ENCODE measurements at regions not wholly inside any gene's neighbourhood (a gene's known extent, or its start where the extent isn't known, plus 50 kb on each side); places are given as distances from the start of the nearest gene placed in this dataset.

DNA sequence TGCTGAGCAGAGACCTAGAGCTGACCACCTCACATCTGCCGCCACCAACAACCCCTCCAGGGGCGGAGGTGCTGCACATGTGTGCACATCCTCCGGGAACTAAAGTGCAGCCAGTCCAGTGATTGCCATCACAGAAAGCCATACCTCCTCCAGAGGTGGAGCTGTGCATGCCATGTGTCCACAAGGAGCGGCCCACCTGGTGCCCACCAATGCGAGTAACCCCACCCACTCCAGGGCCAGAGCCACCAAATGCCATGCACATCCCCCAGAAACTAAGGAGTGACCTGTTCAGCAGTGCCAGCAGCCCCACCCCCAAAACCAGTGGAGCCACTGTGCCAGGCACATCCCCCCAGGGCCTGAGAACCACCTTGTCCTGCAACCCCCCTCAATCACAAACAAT, 557.9 kb downstream of the UQCRFS1 start (continued):
- TF ChIP-seq, protein P1, sequence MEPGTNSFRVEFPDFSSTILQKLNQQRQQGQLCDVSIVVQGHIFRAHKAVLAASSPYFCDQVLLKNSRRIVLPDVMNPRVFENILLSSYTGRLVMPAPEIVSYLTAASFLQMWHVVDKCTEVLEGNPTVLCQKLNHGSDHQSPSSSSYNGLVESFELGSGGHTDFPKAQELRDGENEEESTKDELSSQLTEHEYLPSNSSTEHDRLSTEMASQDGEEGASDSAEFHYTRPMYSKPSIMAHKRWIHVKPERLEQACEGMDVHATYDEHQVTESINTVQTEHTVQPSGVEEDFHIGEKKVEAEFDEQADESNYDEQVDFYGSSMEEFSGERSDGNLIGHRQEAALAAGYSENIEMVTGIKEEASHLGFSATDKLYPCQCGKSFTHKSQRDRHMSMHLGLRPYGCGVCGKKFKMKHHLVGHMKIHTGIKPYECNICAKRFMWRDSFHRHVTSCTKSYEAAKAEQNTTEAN (CRISPR knock-in tag; IDR thresholded peaks at IDR 0.05), result no peak
- TF ChIP-seq CBFB (CRISPR knock-in tag; IDR thresholded peaks at IDR 0.05; ENCODE audit: low read depth), result no peak
- TF ChIP-seq GTF2I (CRISPR knock-in tag; conservative IDR thresholded peaks at IDR 0.05), result no peak
- TF ChIP-seq SOX15 (CRISPR knock-in tag; IDR thresholded peaks at IDR 0.05), result no peak
- TF ChIP-seq TCF7 (CRISPR knock-in tag; IDR thresholded peaks at IDR 0.05; ENCODE audit: low read depth), result no peak
- TF ChIP-seq, protein P2, sequence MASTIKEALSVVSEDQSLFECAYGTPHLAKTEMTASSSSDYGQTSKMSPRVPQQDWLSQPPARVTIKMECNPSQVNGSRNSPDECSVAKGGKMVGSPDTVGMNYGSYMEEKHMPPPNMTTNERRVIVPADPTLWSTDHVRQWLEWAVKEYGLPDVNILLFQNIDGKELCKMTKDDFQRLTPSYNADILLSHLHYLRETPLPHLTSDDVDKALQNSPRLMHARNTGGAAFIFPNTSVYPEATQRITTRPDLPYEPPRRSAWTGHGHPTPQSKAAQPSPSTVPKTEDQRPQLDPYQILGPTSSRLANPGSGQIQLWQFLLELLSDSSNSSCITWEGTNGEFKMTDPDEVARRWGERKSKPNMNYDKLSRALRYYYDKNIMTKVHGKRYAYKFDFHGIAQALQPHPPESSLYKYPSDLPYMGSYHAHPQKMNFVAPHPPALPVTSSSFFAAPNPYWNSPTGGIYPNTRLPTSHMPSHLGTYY (CRISPR knock-in tag; IDR thresholded peaks at IDR 0.05), result no peak
- no peak for TF ChIP-seq FOXK1 (CRISPR knock-in tag; IDR thresholded peaks at IDR 0.05)
- TF ChIP-seq, protein P3, sequence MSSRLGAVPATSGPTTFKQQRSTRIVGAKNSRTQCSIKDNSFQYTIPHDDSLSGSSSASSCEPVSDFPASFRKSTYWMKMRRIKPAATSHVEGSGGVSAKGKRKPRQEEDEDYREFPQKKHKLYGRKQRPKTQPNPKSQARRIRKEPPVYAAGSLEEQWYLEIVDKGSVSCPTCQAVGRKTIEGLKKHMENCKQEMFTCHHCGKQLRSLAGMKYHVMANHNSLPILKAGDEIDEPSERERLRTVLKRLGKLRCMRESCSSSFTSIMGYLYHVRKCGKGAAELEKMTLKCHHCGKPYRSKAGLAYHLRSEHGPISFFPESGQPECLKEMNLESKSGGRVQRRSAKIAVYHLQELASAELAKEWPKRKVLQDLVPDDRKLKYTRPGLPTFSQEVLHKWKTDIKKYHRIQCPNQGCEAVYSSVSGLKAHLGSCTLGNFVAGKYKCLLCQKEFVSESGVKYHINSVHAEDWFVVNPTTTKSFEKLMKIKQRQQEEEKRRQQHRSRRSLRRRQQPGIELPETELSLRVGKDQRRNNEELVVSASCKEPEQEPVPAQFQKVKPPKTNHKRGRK (CRISPR knock-in tag; IDR thresholded peaks at IDR 0.05; ENCODE audit: borderline replicate concordance), result no peak
- TF ChIP-seq, protein P4, sequence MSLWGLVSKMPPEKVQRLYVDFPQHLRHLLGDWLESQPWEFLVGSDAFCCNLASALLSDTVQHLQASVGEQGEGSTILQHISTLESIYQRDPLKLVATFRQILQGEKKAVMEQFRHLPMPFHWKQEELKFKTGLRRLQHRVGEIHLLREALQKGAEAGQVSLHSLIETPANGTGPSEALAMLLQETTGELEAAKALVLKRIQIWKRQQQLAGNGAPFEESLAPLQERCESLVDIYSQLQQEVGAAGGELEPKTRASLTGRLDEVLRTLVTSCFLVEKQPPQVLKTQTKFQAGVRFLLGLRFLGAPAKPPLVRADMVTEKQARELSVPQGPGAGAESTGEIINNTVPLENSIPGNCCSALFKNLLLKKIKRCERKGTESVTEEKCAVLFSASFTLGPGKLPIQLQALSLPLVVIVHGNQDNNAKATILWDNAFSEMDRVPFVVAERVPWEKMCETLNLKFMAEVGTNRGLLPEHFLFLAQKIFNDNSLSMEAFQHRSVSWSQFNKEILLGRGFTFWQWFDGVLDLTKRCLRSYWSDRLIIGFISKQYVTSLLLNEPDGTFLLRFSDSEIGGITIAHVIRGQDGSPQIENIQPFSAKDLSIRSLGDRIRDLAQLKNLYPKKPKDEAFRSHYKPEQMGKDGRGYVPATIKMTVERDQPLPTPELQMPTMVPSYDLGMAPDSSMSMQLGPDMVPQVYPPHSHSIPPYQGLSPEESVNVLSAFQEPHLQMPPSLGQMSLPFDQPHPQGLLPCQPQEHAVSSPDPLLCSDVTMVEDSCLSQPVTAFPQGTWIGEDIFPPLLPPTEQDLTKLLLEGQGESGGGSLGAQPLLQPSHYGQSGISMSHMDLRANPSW (CRISPR knock-in tag; conservative IDR thresholded peaks at IDR 0.05; ENCODE audit: low read depth), result no peak
- TF ChIP-seq ZNF317 (CRISPR knock-in tag; IDR thresholded peaks at IDR 0.05; ENCODE audit: borderline replicate concordance, low read depth), result no peak
- TF ChIP-seq, protein P5, sequence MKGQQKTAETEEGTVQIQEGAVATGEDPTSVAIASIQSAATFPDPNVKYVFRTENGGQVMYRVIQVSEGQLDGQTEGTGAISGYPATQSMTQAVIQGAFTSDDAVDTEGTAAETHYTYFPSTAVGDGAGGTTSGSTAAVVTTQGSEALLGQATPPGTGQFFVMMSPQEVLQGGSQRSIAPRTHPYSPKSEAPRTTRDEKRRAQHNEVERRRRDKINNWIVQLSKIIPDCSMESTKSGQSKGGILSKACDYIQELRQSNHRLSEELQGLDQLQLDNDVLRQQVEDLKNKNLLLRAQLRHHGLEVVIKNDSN (CRISPR knock-in tag; IDR thresholded peaks at IDR 0.05), result no peak
- no peak for TF ChIP-seq ETV6 (CRISPR knock-in tag; IDR thresholded peaks at IDR 0.05)
- TF ChIP-seq SMAD4 (CRISPR knock-in tag; IDR thresholded peaks at IDR 0.05), result no peak

DNA sequence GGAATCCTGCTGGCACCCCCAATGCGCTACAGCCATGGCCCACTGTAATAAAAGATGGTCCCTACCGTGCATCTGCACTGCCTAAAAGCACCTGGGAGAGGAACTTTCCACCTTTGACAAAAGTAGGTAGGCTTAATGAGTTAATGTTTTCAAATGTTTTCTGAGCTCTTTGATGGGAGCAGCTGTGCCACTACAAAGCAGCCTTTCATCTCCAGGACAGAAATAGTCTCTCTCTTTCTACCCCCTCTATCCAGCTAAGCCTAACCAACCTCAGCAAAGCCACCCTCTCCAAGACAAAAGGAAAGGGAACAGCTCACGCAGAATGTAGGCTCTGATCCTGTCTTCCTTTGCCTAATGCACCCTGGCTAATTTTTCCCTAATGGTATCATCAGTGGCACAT, 560.2 kb downstream of the UQCRFS1 start:
- Mint-ChIP-seq H3K27me3 (ENCODE audit: low read depth) (no peaks in the 10 kb centered on the region), H3K9me3 (0 out of 2 replicates have a peak, but pooled peaks cover 7% of the 10 kb centered on the region), H3K4me1 (peaks cover 32% of the 10 kb centered on the region), H3K27ac (peak overlapping the region; percentile 69; the same call in 1 of the 2 replicates), H3K36me3 (peaks cover 9% of the 10 kb centered on the region; the same call in 1 of the 2 replicates), H3K4me3 (no peak overlapping the region)
- ChIA-PET CTCF (interaction anchor here (1.3 to 2.0 kb wide), 2 partner anchors 19 to 611 kb away, joined by 3 to 12 read pairs; no protein-coding TSS in a partner anchor), POLR2A (no interaction called here)
- ATAC-seq (no peak), DNase-seq (ENCODE audit: low spot score) (no peak)
- no peak for TF ChIP-seq CREM (CRISPR knock-in tag; IDR thresholded peaks at IDR 0.05)
- TF ChIP-seq ETV6 (CRISPR knock-in tag; IDR thresholded peaks at IDR 0.05), result no peak
- no peak for TF ChIP-seq ZNF671 (CRISPR knock-in tag; IDR thresholded peaks at IDR 0.05)
- TF ChIP-seq, protein P6, sequence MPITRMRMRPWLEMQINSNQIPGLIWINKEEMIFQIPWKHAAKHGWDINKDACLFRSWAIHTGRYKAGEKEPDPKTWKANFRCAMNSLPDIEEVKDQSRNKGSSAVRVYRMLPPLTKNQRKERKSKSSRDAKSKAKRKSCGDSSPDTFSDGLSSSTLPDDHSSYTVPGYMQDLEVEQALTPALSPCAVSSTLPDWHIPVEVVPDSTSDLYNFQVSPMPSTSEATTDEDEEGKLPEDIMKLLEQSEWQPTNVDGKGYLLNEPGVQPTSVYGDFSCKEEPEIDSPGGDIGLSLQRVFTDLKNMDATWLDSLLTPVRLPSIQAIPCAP (CRISPR knock-in tag; IDR thresholded peaks at IDR 0.05), result no peak
- TF ChIP-seq NFATC4 (CRISPR knock-in tag; IDR thresholded peaks at IDR 0.05), result no peak
- TF ChIP-seq NR2C2 (CRISPR knock-in tag; IDR thresholded peaks at IDR 0.05), result no peak
- TF ChIP-seq GRHL2 (CRISPR knock-in tag; IDR thresholded peaks at IDR 0.05; ENCODE audit: insufficient replicate concordance, severe bottlenecking), result no peak
- TF ChIP-seq, protein P7, sequence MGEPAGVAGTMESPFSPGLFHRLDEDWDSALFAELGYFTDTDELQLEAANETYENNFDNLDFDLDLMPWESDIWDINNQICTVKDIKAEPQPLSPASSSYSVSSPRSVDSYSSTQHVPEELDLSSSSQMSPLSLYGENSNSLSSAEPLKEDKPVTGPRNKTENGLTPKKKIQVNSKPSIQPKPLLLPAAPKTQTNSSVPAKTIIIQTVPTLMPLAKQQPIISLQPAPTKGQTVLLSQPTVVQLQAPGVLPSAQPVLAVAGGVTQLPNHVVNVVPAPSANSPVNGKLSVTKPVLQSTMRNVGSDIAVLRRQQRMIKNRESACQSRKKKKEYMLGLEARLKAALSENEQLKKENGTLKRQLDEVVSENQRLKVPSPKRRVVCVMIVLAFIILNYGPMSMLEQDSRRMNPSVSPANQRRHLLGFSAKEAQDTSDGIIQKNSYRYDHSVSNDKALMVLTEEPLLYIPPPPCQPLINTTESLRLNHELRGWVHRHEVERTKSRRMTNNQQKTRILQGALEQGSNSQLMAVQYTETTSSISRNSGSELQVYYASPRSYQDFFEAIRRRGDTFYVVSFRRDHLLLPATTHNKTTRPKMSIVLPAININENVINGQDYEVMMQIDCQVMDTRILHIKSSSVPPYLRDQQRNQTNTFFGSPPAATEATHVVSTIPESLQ (CRISPR knock-in tag; IDR thresholded peaks at IDR 0.05), result no peak
- TF ChIP-seq TEAD1 (CRISPR knock-in tag; IDR thresholded peaks at IDR 0.05), result no peak
- no peak for TF ChIP-seq PRRX2 (CRISPR knock-in tag; IDR thresholded peaks at IDR 0.05)
- no peak for TF ChIP-seq ZNF423 (CRISPR knock-in tag; IDR thresholded peaks at IDR 0.05)
- TF ChIP-seq TEAD4 (CRISPR knock-in tag; IDR thresholded peaks at IDR 0.05), result no peak
- TF ChIP-seq ZNF317 (CRISPR knock-in tag; IDR thresholded peaks at IDR 0.05; ENCODE audit: borderline replicate concordance, low read depth), result no peak
- TF ChIP-seq MXD4 (CRISPR knock-in tag; IDR thresholded peaks at IDR 0.05; ENCODE audit: borderline replicate concordance), result no peak
- TF ChIP-seq, protein P8, sequence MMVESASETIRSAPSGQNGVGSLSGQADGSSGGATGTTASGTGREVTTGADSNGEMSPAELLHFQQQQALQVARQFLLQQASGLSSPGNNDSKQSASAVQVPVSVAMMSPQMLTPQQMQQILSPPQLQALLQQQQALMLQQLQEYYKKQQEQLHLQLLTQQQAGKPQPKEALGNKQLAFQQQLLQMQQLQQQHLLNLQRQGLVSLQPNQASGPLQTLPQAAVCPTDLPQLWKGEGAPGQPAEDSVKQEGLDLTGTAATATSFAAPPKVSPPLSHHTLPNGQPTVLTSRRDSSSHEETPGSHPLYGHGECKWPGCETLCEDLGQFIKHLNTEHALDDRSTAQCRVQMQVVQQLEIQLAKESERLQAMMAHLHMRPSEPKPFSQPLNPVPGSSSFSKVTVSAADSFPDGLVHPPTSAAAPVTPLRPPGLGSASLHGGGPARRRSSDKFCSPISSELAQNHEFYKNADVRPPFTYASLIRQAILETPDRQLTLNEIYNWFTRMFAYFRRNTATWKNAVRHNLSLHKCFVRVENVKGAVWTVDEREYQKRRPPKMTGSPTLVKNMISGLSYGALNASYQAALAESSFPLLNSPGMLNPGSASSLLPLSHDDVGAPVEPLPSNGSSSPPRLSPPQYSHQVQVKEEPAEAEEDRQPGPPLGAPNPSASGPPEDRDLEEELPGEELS (CRISPR knock-in tag; IDR thresholded peaks at IDR 0.05), result no peak

Data from WTC11 (cell line).